GM19328 (cell line): ENCODE measurements at regions not wholly inside any gene's neighbourhood (a gene's known extent, or its start where the extent isn't known, plus 50 kb on each side); places are given as distances from the start of the nearest gene placed in this dataset.

ENCODE experiments used
- ATAC-seq: cut with Tn5 transposase; IDR thresholded peaks from one replicate; pipeline ENCODE4 v1.9.1; 2021; ENCODE audit warnings: mild to moderate bottlenecking, moderate library complexity; ENCODE audit not compliant: unreplicated experiment

DNA sequence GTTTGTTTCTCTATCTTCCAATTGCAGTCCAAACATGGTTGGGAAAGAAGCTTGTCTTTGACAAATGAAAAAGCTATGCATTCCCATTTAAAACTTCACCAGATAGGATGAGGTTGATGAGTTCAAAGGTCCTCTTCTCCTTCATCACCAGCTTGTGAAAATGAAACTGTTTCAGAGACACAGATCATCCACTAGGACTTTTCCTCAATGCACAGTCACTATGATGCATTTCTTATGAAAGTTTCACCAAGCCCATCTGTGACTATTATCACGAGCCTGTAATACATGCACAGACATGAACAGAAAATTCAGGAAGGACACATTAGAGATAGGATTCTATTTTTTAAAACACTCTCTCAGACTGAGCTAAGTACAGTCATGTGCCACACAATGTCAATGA lies 644.4 kb downstream of the PLCL1 start:
- ATAC-seq = no peak

DNA sequence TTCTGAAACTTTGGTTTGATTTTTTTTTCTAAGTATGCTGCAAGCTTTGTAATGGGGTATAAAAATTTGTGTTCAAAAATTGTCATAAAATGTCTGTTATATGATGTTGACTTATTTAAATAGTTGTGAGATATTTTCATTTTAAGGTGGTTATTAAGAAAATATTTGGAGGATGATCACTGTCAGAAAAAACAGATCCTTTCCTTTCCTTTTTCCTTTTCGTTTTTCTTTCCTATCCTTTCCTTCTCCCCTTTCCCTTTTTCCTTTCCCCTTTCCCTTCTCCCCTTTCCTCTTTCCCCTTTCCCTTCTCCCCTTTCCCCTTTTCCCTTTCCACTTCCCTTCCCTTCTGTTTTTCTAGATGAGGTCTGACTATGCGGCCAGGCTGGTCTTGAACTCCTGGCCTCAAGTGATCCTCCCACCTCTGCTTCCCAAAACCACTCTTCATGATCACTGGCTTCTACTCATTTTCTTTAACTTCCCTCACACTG lies 640.5 kb downstream of the PLCL1 start:
- no peak for ATAC-seq

DNA sequence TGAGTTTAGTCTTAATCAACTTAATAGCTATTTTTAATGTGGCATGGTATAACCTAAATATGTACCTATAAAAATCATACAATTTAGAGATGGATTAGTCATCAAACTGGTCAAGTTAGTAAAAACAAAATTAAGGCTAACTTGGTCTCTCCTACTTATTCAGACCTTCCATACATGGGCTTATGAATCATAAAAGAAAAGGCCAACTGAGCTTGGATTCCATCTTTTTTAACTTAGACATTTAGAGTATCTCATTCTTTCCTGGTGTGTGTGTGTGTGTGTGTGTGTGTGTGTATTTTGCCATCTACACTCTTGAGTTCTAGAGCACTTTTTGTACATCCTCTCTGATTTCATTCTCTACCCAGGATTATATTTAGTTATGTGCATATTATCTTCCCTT lies 637.5 kb downstream of the PLCL1 start:
- ATAC-seq = no peak

DNA sequence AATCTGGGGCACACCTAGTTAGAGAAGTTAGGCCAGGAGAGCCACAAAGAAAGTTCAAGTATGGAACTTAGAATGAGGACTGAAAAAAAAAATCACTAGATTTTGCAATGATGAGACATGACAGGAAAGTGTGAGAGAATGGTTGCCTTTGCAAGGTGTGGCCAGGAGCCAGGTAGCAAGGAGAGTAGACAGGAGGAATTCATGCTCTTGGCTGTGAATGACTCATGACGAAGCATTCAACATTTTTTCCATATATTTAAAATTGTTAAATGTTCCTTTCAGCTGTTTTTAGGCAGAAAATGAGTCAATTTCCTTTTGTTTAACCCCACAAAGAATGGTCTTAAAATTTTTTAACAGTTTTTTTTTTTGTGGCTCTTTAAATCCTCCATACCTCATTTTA lies 636.9 kb downstream of the PLCL1 start:
- ATAC-seq = no peak

DNA sequence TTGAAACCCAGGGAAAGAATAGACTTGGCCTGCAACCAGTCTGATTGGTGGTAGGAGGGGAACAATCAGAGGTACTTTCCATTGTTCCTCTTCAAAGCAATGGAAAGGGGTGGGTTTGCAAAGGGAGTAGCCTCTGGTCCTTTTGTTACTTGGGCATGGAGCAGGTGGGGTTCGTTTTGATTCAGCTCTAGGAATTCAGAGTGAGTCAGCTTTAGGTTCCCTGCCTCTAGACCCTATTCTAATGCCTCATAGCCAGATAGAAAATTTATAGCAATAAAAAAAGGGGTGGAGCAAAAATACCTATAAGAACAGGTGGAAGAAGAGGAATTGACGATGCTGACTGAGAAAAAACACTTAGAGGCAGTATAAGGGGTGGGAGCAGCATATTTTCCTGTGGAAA lies 636.4 kb downstream of the PLCL1 start:
- no peak for ATAC-seq

DNA sequence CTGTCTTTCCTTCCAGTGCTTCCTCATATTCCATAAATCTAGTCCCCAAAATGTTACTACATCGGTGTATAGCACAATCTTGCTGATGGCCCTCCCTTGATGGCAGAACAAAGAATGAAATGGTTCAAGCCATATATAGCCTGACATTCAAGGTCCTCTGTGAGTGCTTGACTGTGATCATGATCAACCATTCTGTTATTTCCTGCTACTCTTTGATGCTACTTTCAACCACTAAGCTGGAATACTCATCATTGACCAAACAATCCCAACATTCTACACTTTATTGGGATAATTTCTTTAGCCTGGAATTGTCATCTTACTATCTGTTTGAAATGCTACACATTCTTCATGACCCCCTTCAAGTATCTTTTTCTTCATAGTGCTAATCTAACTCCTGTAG lies 633.9 kb downstream of the PLCL1 start:
- ATAC-seq = no peak

DNA sequence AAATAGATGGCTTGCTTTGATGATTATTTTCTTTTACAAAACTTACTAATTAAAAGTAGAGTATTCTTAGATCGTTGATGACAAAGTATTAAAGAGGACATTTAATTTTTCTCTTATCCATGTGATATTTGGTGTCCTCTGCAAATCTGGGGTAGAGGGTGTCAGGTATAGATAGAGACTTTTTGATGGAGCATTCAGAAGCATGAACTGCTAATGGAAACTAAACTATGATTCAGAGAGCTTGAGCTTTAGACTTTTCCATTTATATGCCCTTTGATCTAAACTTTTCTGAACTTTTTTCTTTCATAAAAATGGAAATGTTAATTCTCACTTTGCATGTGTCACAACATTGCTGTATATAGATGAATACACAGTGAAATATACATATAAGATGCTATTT lies 619.7 kb downstream of the PLCL1 start:
- no peak for ATAC-seq

DNA sequence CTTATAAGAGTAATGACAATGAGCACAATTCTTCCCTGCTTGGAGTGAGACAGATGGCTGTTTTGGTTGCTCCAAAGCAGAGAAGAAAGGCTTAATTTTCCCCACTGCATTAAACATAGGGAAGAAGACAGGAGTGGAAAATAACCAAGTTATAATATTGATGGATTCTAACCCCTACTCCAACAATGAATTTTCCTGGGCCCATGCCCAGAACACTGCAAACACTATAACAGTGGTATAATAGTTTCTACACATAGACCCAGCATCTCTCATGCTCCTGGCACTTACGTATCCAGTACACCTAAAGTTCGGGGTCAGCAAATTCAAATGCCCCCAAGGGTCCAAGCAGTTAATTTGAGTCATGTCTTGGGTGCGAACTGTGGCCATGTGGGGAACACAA lies 613.4 kb downstream of the PLCL1 start:
- no peak for ATAC-seq

DNA sequence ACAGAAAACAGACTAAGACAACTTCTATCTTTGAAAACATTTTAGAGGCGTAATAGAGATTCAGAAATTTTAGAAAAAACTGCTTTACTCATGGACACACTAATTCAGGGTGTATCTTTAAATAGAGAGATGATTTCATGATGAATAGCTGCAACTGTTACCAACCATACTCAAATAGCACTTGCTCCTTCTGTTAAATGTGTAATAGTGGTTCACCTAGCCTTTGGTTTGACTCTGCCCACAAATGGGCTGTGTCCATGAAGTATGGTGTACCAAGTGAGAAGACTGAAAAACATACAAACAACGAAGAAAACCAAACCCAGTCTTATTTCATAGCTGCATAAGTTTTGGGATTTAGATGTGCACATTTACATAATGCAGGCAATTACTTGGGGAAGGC lies 610.6 kb downstream of the PLCL1 start:
- ATAC-seq = no peak

DNA sequence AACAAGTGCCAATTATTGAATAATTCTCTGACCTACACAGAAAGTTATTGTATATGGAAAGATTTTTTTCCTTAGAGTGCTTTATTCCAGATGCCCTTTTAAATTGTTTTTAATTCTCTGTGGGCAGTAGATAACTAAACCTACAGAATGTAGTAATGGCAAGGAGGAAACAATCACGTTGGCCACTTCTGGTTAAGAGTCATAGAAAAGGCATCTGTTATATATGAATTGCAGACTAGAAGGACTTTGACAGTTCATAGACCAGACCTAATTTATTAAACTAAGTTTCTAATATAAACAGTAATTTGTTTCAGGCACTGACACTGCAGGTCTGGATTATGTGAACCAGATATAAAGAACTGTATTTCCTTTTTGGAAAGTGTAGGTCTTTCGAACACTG lies 607.5 kb downstream of the PLCL1 start:
- no peak for ATAC-seq

DNA sequence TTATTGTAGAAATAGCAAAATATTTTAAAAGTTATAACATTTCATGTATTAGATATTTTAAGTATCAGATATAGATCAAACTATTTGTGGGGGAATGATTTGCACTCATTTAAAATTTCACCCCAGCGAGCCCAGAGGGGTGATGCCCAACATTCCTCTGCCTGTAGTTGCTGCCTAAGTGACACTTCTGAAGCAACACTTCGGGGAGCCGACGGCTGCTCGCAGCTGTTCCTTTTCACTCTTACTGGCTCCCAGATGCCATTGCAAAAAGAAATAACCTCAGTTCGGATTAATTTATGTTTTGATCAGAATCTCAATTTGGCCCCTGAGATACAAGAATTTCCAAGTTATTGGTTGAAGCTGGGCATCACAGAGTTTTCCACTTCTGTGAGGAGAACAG lies 603.8 kb downstream of the PLCL1 start:
- no peak for ATAC-seq

DNA sequence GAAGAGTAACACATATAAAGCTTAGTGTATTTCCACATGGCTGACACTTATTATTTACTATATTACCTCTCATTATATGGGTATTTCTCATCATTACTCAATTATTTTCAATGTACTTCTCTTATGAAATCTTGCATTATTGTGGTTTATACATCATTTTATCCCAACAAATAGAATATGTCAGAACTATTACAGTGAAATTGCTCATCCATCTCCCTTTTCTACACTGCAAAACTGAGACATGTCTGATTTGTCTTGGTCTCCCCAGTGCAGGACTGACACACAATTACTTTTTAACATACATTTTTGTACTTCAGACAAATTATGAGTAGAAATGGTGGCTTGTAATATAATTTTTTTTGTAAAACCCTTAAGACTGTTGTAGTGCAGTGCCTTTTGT lies 600.9 kb downstream of the PLCL1 start:
- no peak for ATAC-seq

DNA sequence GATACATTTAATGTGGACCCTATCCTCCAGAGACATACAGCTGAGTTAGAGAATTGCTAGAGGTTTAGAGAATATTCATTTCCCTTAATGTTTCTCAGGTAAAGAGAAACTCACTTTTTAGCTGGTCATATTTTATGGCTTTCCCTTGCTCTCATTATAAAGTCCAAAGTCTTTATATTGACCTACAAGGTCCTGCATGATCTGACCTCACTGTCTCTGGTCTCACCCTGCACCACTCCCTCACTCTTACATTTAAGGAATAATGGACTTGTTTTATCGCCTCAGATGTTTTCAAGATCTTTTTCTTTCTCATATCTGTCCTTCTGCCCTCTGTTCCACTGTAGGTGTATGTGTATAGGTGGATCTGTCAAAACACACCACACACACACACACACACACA lies 597.3 kb downstream of the PLCL1 start:
- no peak for ATAC-seq

DNA sequence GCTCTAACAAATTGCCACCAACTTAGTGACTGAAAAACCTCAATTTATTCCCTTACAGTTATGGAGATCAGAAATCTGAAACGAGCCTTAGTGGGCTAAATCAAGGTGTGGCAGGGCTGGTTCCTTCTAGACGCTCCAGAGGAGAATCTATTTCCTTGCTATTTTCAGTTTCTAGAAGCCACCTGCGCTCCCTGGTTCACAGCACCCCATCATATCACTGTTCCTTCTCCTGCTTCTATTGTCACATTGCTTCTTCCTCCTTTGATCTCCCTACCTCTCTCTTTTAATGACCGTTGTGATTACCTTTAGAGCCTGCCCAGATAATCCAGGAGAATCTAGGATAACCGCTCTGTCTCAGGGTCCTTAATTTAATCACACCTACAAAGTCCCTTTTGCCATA lies 596.6 kb downstream of the PLCL1 start:
- ATAC-seq = no peak

DNA sequence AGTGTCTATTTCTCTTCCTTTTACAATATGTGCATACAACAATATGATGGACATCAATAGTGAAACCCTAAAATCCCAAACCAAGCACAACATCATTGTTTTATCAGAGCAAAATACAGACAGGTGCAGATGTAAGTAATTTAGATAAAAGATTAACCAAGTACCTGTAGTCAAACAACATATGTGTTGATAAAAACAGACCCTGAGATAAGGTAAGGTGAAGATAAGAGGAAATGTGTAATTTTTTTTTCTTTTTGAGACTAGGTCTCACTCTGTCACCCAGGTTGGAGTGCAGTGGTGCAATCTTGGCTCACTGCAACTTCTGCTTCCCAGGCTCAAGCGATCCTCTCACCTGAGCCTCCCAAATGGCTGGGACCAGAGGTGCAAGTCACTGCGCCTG lies 589.8 kb downstream of the PLCL1 start:
- no peak for ATAC-seq

DNA sequence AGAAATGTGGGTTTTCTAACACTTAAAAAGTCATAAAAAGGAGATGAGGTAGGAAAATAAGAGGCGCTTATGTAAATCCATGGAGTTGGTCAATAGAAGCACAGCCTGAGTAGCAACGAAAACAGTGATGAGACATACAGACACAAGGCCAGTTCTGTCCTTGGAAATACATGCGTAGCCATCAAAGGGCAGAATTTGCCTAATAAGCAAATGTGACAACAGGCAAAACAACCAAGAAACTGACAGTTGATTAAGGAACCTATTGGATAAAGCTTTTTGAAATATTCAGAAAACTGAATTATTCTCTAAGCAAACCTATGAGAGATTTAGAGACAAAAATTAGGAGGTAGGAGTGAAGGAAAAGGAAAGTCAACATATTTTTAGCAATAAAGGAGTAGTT lies 586.3 kb downstream of the PLCL1 start:
- no peak for ATAC-seq

DNA sequence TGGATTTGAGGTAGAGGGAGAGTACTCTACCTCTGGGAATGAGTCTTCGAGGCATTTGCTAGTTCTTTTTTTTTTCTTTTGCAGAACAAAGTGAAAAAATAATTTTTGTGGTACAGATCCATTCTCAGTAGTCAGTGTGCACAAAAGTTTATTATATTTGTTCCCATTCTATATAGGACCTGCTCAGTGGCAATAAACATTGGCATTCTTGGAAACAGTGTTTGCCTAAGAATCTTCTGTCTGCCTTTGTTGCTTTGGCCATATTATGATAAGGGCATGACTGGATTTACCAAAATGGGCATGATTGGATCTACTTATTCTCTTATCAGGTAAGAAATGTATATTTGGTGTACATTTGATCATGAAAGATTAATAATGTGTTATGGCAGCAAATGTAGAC lies 583.3 kb downstream of the PLCL1 start:
- no peak for ATAC-seq

DNA sequence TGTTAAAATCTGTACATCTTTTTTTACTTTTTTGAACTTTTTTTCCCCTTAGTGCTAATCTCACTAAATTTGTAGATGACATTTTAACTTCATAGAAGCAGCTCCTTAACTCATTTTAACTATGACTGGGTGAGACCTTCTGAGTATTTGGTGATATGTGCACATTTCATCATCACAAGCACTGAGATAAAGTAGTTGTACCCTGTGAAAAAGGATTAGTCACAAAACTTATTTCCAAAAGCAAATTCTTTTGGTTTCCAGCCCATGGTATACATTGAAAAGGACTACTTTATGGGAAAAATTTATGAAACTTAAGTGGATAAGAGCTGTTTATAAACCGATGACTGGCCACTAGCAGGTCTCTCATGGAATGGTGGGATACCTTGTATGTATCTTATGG lies 581.5 kb downstream of the PLCL1 start:
- no peak for ATAC-seq

DNA sequence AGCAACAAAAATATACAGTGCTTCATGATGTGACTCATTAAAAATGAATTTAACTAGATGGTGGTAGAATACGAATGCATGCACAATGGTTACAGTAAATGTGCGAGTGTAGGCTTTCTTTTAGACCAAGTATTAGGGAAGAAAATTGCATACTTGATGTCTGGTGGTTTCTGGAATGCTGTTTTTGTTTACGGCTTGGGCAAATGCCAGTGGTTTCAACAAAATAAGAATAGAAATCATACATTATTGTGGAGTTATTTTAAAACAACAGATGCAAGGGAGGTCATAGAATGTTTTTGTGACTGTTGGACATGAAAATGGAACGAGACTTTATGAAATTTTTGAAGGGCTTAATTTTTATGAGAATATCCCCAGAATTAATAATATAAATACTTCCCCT lies 580.9 kb downstream of the PLCL1 start:
- ATAC-seq = no peak

DNA sequence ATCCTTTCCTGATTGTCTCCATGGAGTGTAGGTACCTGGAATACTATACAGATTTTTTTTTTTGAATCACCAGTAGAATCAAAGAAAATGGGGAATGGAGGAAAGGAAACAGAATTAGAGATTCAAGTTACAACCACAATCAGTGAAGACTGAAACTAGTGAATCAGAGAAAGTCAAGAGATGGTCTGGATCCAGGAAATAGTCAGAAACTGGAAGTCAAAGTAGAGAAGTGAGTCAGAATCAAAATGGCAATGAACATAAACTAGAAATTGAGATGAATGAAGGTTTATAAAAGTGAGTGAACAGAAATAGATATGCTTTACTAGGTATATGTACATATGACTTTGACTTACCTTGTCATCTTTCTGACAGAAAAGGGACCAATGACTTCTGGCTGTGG lies 579.0 kb downstream of the PLCL1 start:
- ATAC-seq = no peak

DNA sequence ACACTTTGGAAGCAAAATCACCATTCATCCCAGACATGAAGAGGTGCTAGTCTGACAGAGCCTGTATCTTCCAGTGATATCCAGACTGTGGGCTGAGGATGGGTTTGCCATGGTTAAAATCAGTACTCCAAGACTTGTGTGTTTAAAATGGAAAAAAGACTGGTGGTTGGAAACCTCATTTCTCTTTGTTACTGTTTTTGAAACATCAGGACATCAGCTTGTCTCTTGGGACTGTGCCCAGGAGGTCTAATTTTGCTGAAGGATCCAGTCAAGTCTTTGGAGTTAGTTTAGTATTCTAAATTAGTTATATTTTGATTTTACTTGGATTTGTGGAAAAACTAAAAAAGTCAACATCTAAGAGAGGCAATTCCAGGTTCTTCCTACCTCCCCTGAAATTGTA lies 578.4 kb downstream of the PLCL1 start:
- no peak for ATAC-seq

DNA sequence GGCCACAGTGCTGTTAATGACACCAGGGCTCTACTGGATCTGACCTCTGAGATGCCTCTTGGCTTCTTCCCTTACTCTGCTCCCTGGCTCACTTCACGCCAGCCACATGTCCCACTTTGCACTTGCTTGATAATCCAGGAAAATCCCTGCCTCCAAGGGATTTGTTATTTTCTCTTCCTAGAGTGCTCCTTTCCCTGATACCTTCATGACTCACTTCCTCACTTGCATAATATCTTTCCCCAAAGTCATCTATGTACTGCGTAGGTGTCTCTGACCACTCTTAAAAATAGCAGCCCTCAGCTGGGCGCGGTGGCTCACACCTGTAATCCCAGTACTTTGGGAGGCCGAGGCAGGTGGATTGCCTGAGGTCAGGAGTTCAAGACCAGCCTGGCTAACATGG lies 572.3 kb downstream of the PLCL1 start:
- no peak for ATAC-seq

DNA sequence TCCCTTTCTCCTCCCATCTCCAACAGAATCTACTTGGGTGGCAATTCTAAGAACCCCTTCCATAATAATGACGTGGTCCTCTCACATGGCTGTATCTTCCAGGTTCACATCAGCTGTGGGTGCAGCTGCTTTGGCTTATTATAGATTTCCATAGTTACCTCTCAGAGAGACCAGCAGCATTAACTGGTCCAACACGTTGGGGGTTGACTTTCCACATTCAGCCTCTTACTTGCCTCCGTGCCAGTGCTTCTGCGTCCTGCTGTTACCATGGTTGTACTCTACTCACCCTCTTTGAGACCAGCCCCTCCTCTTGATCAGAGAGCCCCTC lies 570.7 kb downstream of the PLCL1 start:
- ATAC-seq = no peak
